ENCODE measurements at regions not wholly inside any gene's neighbourhood (a gene's known extent, or its start where the extent isn't known, plus 50 kb on each side); places are given as distances from the start of the nearest gene placed in this dataset.

GRCh38 chr11:128328955-128329551 lies 258.3 kb downstream of the ETS1 start:
- no peak for DNase-seq

- no peak for DNase-seq
Measured at GRCh38 chr11:128327274-128327673, 260.1 kb downstream of the ETS1 start.

GRCh38 chr11:128326791-128327190 lies 260.6 kb downstream of the ETS1 start:
- no peak for DNase-seq

DNA sequence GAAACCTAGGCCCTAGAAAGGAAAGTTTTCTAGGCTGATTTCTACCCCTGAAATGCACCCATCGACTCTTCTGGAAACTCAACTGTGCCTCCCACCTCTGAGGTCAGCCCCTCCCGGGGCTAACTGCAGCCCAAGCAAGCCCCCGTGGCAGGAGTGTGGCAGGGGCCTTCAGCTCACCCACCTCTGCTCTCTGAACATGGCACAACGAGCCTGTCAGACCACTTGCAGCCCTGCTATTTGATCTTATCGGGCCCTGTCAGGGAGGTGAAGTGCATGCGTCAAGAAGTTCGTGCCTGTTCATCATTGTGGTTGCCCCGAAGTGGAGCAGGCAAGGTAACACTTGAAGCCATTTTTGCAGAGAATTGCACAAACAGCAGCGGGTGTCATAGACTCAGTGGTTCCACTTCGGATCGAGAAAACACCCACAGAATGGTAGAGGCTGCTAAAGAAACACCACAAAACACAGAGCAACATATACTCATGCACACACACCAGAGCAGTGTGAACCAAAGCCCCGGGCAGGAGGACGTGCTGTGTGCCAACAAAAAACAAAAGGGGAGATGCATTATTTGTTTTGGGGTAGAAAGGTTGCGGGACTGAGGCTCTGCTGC lies 262.7 kb downstream of the ETS1 start:
- DNase-seq, result no peak

GRCh38 chr11:128324051-128324481 lies 263.3 kb downstream of the ETS1 start:
- no peak for DNase-seq

- DNase-seq, result no peak
Measured at GRCh38 chr11:128323381-128323780, 264.0 kb downstream of the ETS1 start.

- DNase-seq, result no peak
Measured at GRCh38 chr11:128318856-128319474, 268.4 kb downstream of the ETS1 start.

DNA sequence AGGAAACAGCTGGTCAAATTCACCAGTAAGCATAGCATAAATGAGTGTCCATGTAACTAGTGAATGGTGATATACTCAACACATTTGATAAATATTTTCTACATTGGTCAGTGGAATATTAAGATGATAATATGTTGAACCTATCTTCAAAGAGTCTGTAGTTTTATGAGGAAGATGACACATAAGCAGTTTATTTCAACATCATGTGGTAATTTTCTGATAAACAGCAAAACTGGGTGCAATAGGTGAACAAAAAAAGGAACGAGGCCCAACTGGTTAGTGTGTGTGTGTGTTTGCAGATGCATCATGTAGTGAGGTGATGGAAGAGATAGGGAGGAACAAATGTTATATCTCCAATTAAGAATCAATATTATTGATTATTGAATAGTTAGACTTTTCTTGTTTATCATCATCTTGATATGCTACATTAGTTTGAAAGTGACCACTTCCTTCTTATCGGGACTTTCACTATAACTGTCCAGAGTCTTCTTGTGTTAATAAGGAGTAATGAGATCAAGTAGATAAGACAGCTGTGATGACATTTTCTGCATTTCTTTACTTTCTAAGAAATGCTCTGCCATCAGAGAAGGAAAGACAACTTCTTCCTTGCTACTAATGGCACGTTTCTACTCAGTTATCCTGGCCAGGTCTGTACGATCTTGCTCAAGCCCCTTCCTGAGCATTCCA lies 270.7 kb downstream of the ETS1 start:
- DNase-seq, result no peak

GRCh38 chr11:128315933-128316332 lies 271.4 kb downstream of the ETS1 start:
- no peak for DNase-seq

DNA sequence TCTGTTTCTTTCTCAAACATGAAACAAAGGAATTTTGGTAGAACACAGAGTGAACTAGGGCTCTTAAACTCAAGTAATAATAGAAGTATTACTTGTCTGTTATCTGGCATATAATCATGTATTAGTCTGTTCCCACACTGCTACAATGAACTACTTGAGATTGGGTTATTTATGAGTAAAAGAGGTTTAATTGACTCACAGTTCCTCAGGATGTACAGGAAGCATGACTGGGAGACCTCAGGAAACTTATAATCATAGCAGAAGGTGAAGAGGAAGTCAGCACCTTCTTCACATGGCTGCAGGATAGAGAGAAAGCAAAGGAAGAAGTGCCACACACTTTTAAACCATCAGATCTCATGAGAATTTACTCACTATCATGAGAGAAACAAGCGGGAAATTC lies 273.4 kb downstream of the ETS1 start:
- DNase-seq, result no peak

- DNase-seq, result no peak
Measured at GRCh38 chr11:128311742-128312719, 275.3 kb downstream of the ETS1 start.

GRCh38 chr11:128310676-128311445 lies 276.5 kb downstream of the ETS1 start:
- no peak for DNase-seq

DNA sequence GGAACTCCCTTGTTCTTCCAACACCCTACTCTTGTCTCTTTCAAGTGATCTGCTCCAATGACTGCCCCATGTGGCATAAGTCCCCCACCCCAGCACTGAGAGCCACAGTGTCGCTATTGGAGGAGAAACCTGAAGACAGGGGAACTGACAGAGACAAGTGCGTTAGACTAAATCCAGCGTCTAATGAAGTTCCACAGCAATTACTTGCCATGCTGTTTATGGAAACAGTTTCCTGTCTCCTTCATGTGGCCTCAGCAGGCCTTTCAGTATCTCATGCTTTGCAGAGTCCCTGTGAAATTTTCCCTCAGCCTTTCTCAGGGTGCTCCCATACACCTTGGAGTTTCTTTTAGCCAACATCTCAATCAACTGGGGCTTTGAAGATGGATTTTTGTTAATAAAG lies 277.4 kb downstream of the ETS1 start:
- DNase-seq, result no peak

DNA sequence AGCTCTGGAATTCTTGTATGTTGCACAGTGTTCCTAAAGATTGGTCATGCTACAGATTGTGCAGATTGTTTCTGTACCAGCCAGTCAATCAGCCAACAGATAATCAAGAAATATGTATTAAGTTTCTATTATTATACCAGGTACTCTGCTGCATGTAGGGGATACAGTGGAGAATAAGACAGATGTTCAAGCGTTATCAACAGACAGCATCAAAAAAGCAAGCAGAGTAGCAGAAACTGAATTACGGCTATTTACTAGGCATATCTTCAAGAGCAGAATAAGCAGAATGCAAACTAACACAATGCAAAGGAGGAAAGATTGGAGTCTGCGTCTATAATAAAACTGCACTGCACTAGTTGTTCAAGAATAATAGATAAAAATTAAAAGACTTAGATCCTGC lies 278.6 kb downstream of the ETS1 start:
- DNase-seq, result no peak

- DNase-seq, result no peak
Measured at GRCh38 chr11:128305588-128305987, 281.8 kb downstream of the ETS1 start.

DNA sequence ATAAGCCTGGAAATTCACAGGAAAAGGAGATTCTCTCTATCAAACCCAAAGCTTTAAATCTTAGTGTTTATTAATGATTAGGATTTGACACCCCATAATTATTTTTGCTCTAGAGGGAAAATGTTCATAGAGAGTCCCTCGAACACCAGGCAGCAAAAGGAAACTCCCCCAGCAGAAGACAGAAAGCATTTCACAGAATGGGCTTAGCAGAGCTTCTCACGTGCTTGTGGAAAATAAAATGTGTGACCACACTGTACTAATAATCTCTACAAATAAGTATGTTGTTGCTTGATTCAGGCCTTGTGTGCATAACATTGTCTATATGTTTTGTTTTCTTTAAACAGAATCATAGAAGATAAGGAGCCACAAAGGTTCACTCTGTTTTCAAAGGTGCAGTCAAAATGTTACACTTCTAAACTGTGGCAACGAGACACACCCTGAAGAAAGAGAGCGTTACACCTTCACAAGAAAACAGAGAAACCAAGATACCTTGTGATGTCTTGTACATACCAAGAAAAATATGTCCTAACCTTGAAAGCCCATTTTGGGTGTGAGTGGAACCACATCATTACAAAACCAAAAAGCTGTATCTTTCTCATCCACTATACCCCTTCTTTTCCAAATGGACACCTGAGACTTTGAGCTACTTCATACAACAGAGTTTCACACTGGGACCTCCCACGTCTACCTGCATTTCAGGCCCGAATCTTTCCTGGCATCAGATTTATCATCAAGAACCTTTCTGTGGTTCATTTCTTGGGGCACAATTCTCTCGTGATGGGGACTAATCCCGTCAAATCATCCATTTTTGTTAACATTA lies 282.5 kb downstream of the ETS1 start:
- DNase-seq, result no peak

DNA sequence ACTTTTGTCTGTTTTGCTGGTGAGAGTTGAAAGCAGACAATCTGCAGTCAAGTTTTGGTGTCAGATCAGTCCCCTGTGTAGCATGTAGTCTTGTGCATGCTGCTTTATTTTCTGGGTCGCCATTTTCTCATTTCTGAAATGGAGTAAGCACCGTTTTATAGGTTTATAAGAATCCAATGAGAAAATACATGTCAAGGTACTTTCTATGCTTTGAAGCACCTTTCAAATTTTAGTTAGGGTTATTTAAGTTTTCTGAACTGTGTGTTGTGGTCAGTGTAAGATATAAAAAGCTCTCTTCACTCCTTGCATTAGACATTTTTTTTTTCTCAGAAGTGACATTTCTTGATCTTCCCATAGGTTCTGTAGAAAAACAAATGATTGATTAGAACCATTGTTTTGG lies 283.2 kb downstream of the ETS1 start:
- DNase-seq, result no peak

- no peak for DNase-seq
Measured at GRCh38 chr11:128303383-128303782, 284.0 kb downstream of the ETS1 start.

DNA sequence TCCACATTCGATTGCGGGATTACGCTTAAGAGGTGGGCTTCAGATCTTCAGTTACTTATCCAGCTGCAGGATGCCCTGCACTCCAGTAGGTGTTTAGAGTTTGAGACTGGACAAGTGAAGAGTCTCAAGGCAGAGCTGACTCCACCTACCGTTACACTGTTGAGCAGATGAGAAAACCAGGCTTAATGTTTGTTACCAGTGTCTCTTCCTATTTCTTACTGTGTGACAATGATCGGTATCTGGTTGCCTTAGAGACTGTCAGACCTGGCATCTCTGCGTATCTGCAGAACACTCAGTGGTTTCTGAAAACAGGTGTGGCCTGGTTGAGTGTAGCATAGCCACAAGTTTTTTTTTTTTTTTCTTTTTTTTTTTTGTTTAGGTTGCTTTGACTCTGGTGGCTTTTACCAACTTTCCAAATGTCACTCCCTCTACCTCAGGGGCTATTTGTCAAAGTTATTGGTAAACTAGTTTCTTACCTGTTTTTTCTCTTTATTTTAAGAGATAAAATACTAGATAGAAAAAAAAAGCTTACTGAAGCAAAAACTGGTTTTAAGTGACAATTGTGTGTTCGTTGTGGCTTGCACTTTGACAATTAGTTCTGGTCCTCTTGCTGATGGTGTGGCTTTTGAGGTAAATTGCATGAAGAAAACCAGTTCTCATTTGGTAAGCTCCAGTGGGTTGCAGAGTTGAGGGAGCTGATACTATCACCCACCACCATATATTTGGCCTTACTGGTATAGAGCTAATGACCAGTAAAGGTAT lies 284.8 kb downstream of the ETS1 start:
- DNase-seq, result no peak
